ENCODE measurements at regions not wholly inside any gene's neighbourhood (a gene's known extent, or its start where the extent isn't known, plus 50 kb on each side); places are given as distances from the start of the nearest gene placed in this dataset.

DNA sequence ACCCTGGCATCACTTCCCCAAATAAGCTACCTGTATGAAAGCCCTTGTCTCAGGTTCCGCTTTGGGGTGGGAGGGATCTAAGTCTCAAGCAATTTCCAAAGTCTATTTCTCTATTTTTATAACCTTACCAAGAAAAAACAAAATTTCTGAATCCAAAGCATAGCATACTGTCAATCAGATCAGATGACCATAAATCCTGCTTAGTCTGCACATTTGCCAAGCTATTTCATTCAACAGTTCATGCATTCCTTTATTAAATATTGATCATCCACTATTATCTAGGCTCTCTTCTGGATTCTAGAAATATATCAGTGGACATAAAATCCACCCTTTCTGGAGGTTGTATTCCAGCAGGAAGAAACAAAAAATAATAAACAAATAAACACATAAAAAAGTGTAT lies 263.5 kb upstream of the USP15 start:
- TF ChIP-seq, protein P1, sequence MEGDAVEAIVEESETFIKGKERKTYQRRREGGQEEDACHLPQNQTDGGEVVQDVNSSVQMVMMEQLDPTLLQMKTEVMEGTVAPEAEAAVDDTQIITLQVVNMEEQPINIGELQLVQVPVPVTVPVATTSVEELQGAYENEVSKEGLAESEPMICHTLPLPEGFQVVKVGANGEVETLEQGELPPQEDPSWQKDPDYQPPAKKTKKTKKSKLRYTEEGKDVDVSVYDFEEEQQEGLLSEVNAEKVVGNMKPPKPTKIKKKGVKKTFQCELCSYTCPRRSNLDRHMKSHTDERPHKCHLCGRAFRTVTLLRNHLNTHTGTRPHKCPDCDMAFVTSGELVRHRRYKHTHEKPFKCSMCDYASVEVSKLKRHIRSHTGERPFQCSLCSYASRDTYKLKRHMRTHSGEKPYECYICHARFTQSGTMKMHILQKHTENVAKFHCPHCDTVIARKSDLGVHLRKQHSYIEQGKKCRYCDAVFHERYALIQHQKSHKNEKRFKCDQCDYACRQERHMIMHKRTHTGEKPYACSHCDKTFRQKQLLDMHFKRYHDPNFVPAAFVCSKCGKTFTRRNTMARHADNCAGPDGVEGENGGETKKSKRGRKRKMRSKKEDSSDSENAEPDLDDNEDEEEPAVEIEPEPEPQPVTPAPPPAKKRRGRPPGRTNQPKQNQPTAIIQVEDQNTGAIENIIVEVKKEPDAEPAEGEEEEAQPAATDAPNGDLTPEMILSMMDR (conservative IDR thresholded peaks at IDR 0.05) = no peak
- TF ChIP-seq ZFX (IDR thresholded peaks at IDR 0.05) = no peak
